TTC549 (cell line): ENCODE measurements at regions not wholly inside any gene's neighbourhood (a gene's known extent, or its start where the extent isn't known, plus 50 kb on each side); places are given as distances from the start of the nearest gene placed in this dataset.
"Not testable (repeated sequence)": the region's sequence is repeated elsewhere in the genome, so short reads cannot be mapped to it uniquely, and the experiment has no call there.

Experiments
- FAIRE-seq: peaks from 2 replicates; lab custom pipeline; 2012; peaks lifted over from hg19 to GRCh38; lab: Jason Lieb, UNC

DNA sequence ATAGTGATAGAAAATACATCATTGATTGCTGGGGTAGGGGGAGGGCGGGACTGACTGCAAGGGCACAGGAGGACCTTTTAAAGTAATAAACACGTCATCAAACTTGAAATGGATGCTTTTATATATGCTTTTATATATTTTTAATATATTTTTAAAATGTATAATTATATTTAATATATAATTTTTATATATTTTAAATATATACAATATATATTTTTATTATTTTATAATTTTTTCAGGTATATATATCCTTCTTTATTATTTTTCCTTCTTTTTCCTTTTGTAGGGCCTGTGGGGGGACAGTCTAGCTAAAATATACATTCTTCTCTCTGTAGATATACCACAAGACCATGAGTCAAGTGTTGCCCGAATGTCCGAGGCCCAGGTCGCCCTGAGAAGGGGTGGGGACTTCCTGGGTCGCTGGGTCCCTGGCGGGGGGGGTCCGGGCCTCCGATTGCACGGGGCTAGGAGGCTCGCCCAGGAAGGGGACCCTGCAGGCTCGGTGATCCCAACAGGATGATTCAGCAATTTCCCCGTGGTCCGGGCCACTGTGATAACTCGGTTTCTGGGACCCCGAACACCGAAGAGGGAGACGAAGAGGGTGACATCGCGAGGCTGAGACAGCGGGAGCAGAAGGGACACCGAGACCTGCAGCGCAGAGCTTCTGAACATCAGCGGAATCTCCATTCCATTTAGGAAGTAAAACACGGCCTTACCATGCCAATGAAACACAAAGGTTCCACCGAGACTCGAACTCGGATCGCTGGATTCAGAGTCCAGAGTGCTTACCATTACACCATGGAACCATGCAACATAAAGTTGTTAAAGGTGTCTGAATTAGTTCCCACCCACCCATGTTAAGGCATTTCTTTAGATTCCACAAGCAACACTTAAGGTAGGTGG is 112.5 kb upstream of the NBPF11 start:
- peak; percentile 90 for FAIRE-seq

DNA sequence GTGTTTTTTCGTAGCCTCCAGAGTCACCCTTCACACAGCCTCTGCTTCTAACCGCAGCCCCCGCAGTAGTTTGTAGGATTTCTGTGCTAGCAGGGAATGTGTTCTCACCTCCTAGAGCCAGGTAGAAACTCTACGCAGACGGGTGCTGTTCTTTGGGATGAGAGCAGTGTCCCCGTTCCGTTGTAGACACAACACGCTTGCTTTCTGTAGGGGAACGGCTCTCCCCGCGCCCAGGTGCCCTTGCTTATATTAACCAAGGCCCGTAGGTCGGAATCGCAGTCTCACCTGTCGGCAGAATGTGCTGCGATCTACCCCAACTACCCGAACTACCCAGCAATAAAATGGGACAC is 111.8 kb upstream of the NBPF11 start:
- FAIRE-seq: no peak

DNA sequence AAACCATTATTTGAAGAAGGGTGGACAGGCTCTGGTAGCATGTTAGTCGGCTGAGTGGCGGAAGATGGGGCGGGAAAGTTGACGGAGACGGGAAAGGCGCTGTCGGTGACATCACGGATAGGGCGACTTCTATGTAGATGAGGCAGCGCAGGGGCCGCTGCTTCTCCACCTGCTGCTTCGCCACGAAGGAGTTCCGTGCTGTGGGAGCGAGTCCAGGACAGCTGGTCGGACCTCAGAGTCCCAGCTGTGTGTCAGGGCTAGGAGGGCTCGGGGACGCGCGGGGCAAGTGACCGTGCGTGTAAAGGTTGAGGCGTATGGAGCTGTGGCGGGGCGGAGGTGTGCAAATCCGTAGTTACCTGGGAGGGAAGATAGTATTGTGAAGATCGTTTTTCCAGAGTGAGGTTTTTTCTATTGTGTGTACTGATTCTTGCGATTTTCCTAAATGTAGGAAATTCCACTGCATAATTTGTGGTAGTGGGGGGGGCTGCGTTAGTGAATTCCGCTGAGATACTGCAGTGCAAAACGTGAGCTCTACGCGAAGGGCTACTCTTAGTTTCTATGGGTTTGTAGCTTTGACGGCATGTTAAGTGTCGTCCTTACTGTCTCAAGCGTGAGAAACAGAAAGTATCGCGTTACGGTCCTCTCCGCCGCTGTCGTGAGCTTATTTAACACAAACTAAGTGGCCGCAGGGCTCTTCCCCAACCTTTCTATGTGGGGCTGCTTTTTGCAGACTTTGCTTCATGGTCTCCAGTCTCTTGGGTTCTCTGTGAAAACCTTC is 111.2 kb upstream of the NBPF11 start:
- peak; percentile 89 for FAIRE-seq

DNA sequence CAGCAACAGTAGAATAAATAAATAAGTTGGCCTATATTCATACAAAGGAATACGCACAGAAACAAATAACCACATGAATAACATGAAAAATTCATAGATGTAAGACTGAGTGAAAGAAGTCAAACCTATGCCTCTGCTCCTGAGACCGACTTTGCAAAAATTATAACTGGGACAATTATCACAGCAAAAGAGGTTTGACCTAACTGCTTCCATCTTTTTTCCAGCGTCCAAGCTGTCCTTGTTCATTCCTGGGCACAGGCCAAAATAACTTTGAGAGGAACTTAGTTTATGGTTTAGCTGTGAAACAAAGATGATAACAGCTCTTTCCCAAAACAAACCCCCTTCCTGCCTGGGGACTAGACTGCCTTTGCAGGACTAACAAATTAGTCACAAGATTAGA is 109.6 kb upstream of the NBPF11 start:
- not testable (repeated sequence) for FAIRE-seq

DNA sequence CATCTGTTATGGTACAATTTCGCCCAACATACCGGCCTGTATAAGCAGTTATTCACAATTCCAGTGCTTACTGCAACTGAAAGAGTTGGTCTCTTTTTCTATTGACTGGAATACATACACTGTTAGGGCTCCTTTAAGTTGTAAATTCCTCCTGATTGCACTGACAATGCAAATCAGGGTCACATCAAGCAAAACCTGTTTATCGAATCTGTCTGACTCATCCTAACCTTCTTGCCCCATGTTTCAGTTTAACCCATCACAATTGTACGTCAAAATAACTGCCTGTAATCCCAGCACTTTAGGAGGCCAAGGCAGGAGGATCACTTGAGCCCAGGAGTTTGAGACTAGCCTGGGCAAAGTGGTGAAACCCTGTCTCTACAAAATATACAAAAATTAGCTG is 105.8 kb upstream of the NBPF11 start:
- not testable (repeated sequence) for FAIRE-seq

DNA sequence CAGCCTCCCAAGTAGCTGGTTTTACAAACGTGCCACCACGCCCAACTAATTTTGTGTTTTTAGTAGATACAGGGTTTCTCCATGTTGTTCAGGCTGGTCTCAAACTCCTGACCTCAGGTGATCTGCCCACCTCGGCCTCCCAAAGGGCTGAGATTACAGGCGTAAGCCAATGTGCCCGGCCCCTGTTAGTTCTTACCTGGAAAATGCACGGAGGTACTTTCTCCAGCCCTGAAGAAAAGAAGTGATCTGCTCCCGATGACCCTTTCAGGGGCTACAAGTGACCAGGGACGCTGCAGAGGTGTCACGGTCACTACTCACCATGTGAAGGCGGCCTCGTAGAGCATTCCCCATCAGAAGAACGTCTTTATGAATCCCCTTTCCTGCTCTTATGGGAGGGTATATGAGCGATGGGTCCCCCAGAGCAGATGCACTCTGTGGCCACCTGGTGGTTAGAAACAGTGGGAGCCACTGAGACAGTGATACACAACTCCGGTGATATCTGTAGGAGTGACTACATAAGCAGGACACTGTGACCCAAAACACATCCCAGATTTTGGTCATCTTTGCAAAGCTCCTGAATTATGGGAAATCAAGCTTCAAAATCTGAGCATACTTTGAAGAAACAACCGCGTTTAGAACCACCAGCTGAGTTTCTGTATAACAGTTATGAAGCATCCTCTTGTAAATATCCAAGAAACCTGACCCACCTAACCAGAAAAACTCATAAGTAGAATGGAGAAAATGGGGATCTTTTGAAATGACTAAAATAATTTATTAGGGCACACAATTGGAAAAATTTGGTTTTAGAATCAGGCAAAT is 102.7 kb upstream of the NBPF11 start:
- FAIRE-seq: not testable (repeated sequence)

DNA sequence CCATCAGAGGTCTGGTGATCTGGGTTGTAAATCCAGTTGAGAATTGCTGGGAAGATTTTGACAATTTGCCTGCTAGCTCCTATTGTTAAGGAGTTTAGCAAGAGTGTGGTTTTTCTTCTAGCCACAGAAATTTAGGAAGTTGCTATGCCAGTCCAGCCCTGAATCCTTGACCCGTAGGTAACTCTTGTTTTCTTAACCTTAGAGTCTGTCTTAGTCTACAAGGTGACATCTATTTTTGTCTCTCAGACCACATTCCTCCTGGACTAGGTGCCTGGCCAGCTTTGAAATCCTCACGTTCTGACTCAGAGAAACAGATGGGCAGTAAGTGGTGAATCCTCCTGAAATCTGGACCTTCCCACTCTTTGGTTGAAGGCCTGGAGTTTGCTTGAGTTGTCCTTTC is 101.7 kb upstream of the NBPF11 start:
- not testable (repeated sequence) for FAIRE-seq

DNA sequence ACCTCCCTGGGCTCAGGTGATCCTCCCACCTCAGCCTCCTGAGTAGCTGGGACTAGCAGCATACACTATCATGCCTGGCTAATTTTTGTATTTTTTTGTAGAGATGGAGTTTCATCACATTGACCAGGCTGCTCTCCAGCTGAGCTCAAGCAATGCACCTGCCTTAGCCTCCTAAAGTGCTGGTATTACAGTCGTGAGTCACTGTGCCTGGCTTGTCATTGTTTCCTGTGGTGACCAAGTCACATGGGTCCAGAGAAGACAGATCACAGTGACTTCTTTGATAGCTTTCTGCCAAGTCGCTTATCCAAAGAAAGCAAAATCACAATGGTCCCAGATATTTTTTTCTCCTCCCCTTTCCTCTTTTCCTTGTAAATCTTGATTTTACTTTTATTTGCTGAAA is 96.7 kb upstream of the NBPF11 start:
- FAIRE-seq: not testable (repeated sequence)

DNA sequence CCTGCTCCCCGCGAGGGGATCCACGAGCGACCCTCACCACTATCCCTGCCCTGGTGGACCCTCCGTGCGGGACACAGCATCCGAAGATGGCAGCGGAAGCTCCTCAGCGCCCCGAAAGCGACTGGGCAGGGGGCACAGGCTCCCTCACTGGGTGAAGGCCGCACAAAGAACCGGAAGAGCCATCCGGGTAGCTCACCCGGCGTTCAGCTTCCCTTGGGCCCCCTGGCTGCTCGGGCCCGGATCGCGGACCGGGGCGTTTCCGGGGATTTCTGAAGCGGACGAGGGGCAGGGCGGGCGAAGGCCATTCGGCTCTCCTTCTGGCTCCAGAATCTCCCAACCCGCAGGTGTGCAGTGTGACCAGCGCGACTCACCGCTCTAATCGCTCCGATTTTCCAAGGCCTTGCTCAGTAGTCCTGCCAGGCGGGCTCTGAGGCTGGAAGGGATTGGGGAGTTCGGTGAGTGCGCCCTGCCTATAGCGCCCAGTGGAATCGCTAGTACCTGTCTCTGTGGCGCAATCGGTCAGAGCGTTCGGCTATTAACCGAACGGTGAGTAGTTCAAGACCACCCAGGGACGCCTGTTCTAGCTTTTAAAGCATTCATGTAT is 94.3 kb upstream of the NBPF11 start:
- FAIRE-seq: not testable (repeated sequence)

DNA sequence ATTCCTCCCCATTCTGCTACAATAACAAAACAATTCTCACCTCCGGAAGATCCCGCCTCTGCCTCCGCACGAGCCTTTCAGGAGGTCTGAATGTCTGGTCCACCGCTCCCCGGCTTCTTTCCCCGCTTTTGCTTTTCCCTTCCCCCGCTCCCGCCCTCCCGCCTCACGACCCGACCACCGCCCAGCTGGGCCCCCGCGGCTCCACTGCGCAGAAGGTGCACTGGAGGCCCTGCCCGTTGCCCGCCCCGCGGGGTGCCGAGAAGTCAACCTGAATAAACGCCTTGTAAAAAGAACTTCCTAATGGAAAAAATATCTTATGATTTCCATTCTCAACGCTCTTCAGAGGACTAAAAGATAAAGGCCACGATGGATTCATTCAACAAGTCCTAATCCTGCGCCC is 93.8 kb upstream of the NBPF11 start:
- not testable (repeated sequence) for FAIRE-seq

DNA sequence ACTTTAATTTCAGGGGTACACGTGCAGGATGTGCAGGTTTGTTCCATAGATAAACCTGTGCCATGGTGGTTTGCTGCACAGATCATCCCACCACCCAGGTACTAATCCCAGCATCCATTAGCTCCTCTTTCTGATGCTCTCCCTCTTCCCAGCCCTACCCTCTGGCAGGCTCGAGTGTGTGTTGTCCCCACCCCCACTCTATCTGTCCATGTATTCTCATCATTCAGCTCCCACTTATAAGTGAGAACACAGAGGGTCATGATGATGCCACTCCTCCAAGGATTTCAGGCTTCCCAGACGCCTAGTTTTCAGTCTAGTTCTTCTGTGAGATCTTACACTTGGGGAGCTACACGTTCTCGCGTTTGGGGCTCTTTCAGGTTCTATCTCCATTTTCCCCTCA is 93.4 kb upstream of the NBPF11 start:
- FAIRE-seq: not testable (repeated sequence)

DNA sequence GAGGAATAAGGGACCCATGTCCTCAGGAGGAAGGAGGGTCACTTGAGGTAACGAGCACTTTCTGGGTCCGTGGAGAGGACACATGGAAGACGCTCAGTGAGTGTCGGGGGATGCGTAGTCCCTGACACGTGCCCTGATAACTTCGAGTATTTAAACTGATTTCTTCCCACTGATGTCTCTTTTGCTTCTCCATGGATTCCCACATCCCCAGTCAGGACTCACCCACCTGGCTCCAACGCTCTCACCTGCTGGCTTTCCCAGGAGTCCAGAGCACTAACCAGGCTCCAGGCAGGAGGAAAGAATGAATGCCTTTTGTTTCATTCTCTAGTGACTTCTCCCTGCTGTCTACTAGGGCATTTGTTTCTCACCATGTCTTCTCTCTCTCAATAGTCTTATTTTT is 81.2 kb upstream of the NBPF11 start:
- FAIRE-seq: not testable (repeated sequence)

DNA sequence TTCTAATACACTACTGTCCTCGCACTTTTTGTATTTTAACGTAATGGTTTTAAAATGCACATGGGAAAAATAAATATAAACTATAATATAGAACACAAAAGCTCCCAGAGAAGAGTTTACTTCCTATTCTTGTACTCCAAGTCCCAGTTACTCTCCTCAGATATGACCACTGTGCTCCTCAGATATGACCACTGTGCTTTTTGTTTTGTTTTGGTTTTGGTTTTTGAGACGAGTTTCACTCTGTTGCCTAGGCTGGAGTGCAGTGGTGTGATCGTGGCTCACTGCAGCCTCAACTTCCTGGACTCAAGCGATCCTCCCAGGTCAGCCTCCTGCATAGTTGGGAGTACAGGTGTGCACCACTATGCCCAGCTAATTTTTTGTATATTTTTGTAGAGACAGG is 76.8 kb upstream of the NBPF11 start:
- FAIRE-seq: not testable (repeated sequence)

DNA sequence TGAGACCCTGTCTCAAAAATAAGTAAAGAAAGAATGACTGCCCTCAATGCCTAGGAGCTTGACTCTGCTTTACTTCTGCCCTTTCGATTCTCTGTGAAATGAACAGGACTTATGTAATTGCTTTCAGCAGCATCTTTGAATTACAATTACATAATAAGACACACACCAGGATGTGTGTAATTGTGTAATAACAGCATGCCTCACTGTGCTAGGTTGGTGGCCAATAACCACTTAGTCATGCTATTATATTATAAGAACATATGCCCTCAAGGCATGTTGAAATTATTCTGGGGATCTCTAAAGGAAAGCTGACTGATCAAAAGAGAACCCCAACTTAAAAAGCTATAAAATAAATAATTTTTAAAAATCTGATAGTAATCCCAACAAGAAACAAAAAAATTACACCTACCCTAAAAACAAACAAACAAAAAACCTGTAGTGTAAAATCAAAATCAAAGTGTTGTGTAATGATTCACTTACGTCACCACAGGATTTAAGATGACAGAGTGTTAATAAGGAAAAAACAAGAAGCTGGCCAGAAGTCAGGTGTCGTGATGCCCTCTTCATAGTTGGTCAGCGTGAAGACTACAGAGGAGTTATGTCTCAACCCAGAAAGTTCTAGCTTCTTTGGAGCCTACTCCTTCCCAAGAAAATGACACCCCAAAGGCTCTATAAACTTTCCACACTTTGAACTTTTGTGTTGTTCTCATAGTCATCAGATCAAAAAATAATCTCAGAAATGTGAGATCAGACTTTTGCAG is 70.5 kb upstream of the NBPF11 start:
- not testable (repeated sequence) for FAIRE-seq

DNA sequence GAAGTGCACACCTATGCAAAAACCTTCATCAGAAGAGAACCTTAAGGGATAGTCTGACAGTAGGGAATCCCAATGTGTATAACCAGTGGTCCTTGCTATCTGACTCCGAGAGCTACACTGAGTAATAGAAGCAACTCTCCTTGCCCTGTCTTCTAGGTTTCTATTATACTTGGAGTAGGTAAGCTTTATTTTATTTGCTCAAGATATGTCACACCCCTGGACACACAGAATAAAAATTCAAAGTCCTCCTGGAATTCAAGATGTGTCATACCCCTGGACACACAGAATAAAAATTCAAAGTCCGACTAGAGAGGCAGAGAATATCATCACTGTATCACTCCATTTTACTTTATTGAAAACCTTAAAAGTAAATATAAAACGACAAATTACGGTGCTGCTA is 69.5 kb upstream of the NBPF11 start:
- FAIRE-seq: not testable (repeated sequence)

DNA sequence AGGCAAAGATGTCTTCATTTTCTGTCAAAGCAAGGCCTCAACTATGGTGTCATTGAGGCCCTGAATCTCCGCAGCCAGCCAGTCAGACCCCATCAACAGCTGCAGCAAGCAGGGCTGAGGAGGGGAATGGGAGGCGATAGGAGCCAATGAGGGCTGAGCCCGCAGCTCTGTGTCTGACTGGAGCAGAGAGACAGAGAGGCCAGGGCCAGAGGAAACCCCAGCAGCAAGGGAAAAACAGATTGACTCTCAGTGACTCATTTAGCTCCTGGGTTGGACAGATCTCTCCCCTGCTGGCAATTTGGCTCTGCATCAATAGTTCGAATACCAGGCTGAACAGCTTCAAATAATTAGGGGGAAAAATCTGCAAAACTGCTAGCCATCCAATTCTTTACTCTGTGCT is 67.1 kb upstream of the NBPF11 start:
- FAIRE-seq: not testable (repeated sequence)

DNA sequence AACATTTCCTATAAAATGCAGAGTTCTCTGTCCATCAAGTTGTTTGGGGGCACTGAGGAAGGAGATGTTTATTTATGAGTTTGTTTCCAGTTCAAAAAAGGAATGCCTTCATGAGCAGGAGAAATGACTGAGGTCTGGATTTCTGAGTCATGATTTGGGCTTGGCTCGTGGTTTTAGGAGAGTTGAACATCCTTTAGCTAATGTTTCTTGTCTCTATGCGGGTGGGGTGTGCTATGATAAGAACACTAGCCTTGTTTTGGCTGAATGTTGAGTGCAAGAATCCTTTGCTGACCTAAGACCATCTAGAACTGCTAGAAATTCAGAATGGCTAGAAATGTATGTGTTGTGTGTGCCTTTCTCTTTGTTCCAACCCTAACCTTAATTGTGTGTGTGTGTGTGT is 59.1 kb upstream of the NBPF11 start:
- not testable (repeated sequence) for FAIRE-seq

DNA sequence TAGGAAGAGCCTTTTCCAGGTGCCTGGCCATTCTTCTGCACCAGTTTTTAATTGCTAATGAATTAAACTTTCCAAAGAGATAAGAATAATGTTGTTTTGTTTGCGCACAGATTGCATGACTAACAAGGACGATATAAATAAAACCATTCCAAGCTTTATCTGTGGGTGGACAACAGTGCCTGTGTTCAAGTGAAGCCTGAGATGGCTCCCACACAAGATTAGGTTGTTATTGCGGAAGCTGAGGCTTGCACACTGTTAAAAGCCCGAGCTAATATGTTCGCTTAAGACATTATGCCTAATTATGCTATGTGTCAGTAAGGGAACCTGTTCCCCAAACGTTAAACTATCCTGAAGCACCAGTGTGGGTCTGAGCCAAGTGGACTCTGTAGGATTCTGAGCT is 58.5 kb upstream of the NBPF11 start:
- not testable (repeated sequence) for FAIRE-seq

DNA sequence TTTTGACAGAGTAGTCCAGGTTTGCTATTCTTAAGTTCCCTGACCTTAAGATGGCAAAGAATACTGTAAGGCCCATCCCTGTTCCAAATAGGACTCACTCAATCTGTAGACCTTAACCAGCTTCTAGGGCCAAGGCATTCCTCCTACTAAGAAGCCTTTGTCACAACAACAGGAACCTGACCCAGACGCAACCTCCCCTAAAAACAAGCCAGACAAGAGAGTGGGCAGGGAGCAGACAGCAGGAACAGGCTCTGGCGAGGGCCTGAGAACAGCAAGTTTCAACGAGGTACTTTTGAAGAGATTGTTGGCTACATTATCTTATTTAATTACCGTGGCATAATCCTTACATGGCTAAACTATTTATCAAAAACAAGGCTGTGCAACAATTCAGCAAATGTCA is 58.1 kb upstream of the NBPF11 start:
- FAIRE-seq: not testable (repeated sequence)

DNA sequence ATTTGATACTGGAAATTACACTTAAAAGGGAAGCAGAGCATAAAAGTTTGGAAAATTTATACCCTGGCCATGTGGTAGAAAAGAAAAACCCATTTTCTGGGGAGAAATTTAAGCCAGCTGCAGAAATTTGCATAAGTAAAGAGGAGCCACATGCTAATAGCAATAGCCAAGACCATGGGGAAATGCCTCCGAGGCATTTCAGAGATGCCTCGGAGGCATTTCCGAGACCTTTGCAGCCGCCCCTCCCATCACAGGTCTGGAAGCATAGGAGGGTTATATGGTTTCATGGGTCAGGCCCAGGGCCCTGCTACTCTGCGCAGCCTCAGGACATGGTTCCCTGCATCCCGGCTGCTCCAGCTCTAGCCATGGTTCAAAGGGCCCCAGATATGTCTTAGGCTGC is 49.9 kb upstream of the NBPF11 start:
- not testable (repeated sequence) for FAIRE-seq
